ENCODE measurements at regions not wholly inside any gene's neighbourhood (a gene's known extent, or its start where the extent isn't known, plus 50 kb on each side); places are given as distances from the start of the nearest gene placed in this dataset.

DNA sequence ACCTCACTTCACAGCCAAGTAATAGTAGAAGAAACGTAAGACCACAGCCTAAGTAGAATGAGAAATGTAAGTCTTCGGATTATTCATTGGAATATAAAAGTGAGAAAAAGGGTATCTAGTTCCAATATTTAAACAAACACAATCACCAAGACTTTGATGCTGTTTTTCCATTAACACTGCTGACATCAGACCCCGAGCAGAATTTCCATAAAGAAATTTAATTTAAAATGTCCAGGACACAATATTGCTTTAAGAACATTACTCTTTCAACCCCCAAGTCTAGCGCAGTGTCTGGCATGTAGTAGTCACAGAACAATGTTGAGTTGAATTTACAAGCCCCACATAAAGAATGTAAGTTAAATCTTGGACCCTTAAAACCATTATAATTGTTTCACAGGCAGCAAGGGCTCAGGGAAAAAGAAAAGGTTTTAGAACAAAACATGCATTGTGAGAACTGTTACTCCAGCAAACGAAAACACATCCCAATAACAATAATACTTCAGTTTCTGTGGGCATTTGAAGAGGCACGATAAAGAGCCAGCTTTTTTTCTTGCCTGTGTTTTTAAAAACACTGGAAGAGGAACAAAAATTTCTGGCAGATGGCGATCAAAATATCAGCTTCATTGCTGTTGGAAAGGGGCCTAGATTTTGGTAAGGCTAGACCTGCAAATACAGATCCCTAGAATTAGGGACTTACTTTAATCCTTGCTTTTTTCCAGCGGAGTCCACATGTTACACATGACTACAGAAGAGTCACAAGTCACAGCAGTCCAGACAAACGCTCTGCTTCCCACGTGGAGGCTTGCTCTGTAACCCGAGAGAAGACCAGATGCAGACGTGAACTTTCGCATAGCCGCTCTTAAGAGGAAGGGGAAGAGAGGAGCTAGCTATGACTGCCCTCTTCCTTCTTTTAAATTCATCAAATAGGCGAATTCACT lies 77.9 kb upstream of the IGSF10 start:
- ATAC-seq (ENCODE audit: low read depth), result no peak
- Histone ChIP-seq H3K27ac (ENCODE audit: low read length in 2 of 2) (no peak overlapping the region), H3K4me3 (ENCODE audit: control extremely low read depth in 1 of 5, extremely low read depth in 1 of 5, insufficient read depth in 1 of 5, low read depth in 2 of 5, low read length in 4 of 5) (no peak overlapping the region), H4K20me1 (ENCODE audit: control insufficient read depth, insufficient read depth, low read length, poor library complexity, severe bottlenecking) (no peaks in the 10 kb centered on the region), H3K4me1 (ENCODE audit: control insufficient read depth in 2 of 2, insufficient read depth in 2 of 2, low read length in 2 of 2) (no peaks in the 10 kb centered on the region), H3K4me2 (replicated peaks; ENCODE audit: low read depth, low read length, poor library complexity, severe bottlenecking) (no peak overlapping the region), H3K9ac (ENCODE audit: low read length) (no peak overlapping the region), H3K79me2 (ENCODE audit: control insufficient read depth, insufficient read depth, low read length) (no peaks in the 10 kb centered on the region), H3K9me3 (ENCODE audit: control extremely low read depth in 1 of 3, control insufficient read depth in 2 of 3, insufficient read depth in 1 of 3, low read length in 2 of 3) (peaks cover 0 to 2% (median 0%) of the 10 kb centered on the region in 3 donors), H3K36me3 (replicated peaks in 1 of 2; ENCODE audit: control extremely low read depth in 1 of 2, control insufficient read depth in 1 of 2, extremely low read depth in 1 of 2, insufficient read depth in 2 of 2, low read length in 1 of 2) (no peaks in the 10 kb centered on the region), H2AFZ (ENCODE audit: insufficient read depth, low read depth, low read length, poor library complexity, severe bottlenecking) (no peak overlapping the region), H3K27me3 (replicated peaks in 1 of 4; ENCODE audit: control extremely low read depth in 1 of 4, control insufficient read depth in 3 of 4, insufficient read depth in 4 of 4, low read length in 3 of 4) (no peaks in the 10 kb centered on the region)
- ChIA-PET POLR2A (no interaction called here), CTCF (no interaction called here)
- DNase-seq, result no peak
- H3K4me1 Mint-ChIP-seq, result no peaks in the 10 kb centered on the region
- H3K27me3 Mint-ChIP-seq, result no peaks in the 10 kb centered on the region
- H3K27ac Mint-ChIP-seq, result no peak overlapping the region
- 77% methylated on average over 4 of the region's 15 CpGs for WGBS (ENCODE audit: insufficient coverage)
- intact Hi-C loops (cut with micrococcal nuclease), result no loop called here
- TF ChIP-seq, protein P1, sequence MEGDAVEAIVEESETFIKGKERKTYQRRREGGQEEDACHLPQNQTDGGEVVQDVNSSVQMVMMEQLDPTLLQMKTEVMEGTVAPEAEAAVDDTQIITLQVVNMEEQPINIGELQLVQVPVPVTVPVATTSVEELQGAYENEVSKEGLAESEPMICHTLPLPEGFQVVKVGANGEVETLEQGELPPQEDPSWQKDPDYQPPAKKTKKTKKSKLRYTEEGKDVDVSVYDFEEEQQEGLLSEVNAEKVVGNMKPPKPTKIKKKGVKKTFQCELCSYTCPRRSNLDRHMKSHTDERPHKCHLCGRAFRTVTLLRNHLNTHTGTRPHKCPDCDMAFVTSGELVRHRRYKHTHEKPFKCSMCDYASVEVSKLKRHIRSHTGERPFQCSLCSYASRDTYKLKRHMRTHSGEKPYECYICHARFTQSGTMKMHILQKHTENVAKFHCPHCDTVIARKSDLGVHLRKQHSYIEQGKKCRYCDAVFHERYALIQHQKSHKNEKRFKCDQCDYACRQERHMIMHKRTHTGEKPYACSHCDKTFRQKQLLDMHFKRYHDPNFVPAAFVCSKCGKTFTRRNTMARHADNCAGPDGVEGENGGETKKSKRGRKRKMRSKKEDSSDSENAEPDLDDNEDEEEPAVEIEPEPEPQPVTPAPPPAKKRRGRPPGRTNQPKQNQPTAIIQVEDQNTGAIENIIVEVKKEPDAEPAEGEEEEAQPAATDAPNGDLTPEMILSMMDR (IDR thresholded peaks at IDR 0.05), result no peak
- no peak for TF ChIP-seq EZH2 (IDR thresholded peaks at IDR 0.05; ENCODE audit: borderline replicate concordance, insufficient read depth, low read depth, low read length, poor library complexity, severe bottlenecking)
- H3K9me3 Mint-ChIP-seq (ENCODE audit: insufficient read depth), result no peaks in the 10 kb centered on the region
- H3K4me3 Mint-ChIP-seq, result no peak overlapping the region

DNA sequence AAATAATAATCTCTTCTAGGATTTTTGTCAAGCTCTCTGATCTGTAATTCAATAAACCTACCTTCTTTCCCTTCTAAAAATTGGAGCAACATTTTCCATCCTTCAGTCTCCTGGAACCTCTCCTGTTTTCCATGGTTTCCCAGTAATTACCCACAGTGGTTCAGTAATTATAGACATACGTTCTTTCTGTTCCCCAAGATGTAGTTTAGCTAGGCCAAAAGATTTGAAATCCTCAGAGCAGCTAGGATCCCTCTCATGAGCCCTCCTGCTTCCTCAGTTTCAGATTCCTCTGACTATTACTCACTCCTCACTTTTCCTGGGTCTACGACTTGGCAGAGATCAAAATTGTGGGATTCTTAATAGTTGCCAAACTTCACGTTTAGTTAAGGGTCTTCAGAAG lies 76.9 kb upstream of the IGSF10 start:
- no peak overlapping the region for H3K9ac ChIP-seq (ENCODE audit: low read length)
- H3K27me3 ChIP-seq (replicated peaks in 1 of 4; ENCODE audit: control extremely low read depth in 1 of 4, control insufficient read depth in 3 of 4, insufficient read depth in 4 of 4, low read length in 3 of 4), result no peaks in the 10 kb centered on the region
- H3K9me3 Mint-ChIP-seq (ENCODE audit: insufficient read depth), result no peaks in the 10 kb centered on the region
- ATAC-seq (ENCODE audit: low read depth), result no peak
- no peak for DNase-seq
- TF ChIP-seq, protein P1 (IDR thresholded peaks at IDR 0.05), result no peak
- no peak for TF ChIP-seq EZH2 (IDR thresholded peaks at IDR 0.05; ENCODE audit: borderline replicate concordance, insufficient read depth, low read depth, low read length, poor library complexity, severe bottlenecking)
- no CpG with 5 or more reads among the region's 3 CpGs for WGBS (ENCODE audit: insufficient coverage)
- H3K36me3 ChIP-seq (replicated peaks in 1 of 2; ENCODE audit: control extremely low read depth in 1 of 2, control insufficient read depth in 1 of 2, extremely low read depth in 1 of 2, insufficient read depth in 2 of 2, low read length in 1 of 2), result no peaks in the 10 kb centered on the region
- no peak overlapping the region for H3K27ac Mint-ChIP-seq
- no peak overlapping the region for H2AFZ ChIP-seq (ENCODE audit: insufficient read depth, low read depth, low read length, poor library complexity, severe bottlenecking)
- H3K9me3 ChIP-seq (ENCODE audit: control extremely low read depth in 1 of 3, control insufficient read depth in 2 of 3, insufficient read depth in 1 of 3, low read length in 2 of 3), result peaks cover 0 to 2% (median 0%) of the 10 kb centered on the region in 3 donors
- ChIA-PET POLR2A (no interaction called here), CTCF (no interaction called here)
- no peaks in the 10 kb centered on the region for H3K4me1 Mint-ChIP-seq
- H4K20me1 ChIP-seq (ENCODE audit: control insufficient read depth, insufficient read depth, low read length, poor library complexity, severe bottlenecking), result no peaks in the 10 kb centered on the region
- no peaks in the 10 kb centered on the region for H3K4me1 ChIP-seq (ENCODE audit: control insufficient read depth in 2 of 2, insufficient read depth in 2 of 2, low read length in 2 of 2)
- no peaks in the 10 kb centered on the region for H3K27me3 Mint-ChIP-seq
- no peaks in the 10 kb centered on the region for H3K79me2 ChIP-seq (ENCODE audit: control insufficient read depth, insufficient read depth, low read length)
- H3K4me3 ChIP-seq (ENCODE audit: control extremely low read depth in 1 of 5, extremely low read depth in 1 of 5, insufficient read depth in 1 of 5, low read depth in 2 of 5, low read length in 4 of 5), result no peak overlapping the region
- H3K27ac ChIP-seq (ENCODE audit: low read length in 2 of 2), result no peak overlapping the region
- intact Hi-C loops (cut with micrococcal nuclease), result no loop called here
- H3K4me3 Mint-ChIP-seq, result no peak overlapping the region
- no peak overlapping the region for H3K4me2 ChIP-seq (replicated peaks; ENCODE audit: low read depth, low read length, poor library complexity, severe bottlenecking)
